Stomach (tissue), 4 donors: ENCODE measurements at regions not wholly inside any gene's neighbourhood (a gene's known extent, or its start where the extent isn't known, plus 50 kb on each side); places are given as distances from the start of the nearest gene placed in this dataset.

ENCODE experiments used
- CTCF ChIP-seq, 7 experiments: fragments of 450-650 bp in 4 of 7; fragments of 200-600 bp in 3 of 7; sonication (generic) in 3 of 7; IDR thresholded peaks; one replicate each; pipeline ENCODE4 v1.5.1; 2016 to 2019; ENCODE audit warnings: antibody characterized with exemption in 7 of 7, control low read depth in 2 of 7, mild to moderate bottlenecking in 1 of 7
- EP300 ChIP-seq: sonication (generic); formaldehyde crosslinking; IDR thresholded peaks from one replicate; pipeline ENCODE4 v1.6.1; 2017; ENCODE audit warnings: antibody characterized with exemption
- POLR2A ChIP-seq, 4 donors: fragments of 450-650 bp; IDR thresholded peaks; one replicate each; pipeline ENCODE4 v1.6.1; 2016; ENCODE audit warnings: antibody characterized with exemption in 4 of 4, control low read depth in 2 of 4, mild to moderate bottlenecking in 1 of 4, moderate library complexity in 1 of 4
- POLR2AphosphoS5 ChIP-seq, 3 donors: sonication (generic); formaldehyde crosslinking; IDR thresholded peaks; one replicate each; pipeline ENCODE4 v1.6.1; 2016; ENCODE audit warnings: antibody characterized with exemption in 3 of 3

GRCh38 chr13:89372193-89372592 lies 1701.0 kb downstream of the SLITRK5 start:
- TF ChIP-seq CTCF (IDR thresholded peaks at IDR 0.05) = no peak
- TF ChIP-seq POLR2A (IDR thresholded peaks at IDR 0.05) = no peak
- TF ChIP-seq POLR2AphosphoS5 (IDR thresholded peaks at IDR 0.05) = no peak
- TF ChIP-seq EP300 = no peak
